A673 (cell line): ENCODE measurements at regions not wholly inside any gene's neighbourhood (a gene's known extent, or its start where the extent isn't known, plus 50 kb on each side); places are given as distances from the start of the nearest gene placed in this dataset.

ENCODE experiments used
- EZH2 ChIP-seq: fragments of 200-600 bp; sonication (generic); IDR thresholded peaks from 2 replicates; pipeline ENCODE4 v1.6.1; 2017; ENCODE audit warnings: borderline replicate concordance, low read depth, mild to moderate bottlenecking, mixed read lengths, antibody characterized with exemption, low read length; ENCODE audit not compliant: poor library complexity, severe bottlenecking
- TF ChIP-seq, protein P1 (sequence below): fragments of 300-800, 200-600 bp; sonication (generic); conservative IDR thresholded peaks from 2 replicates; pipeline ENCODE4 v1.5.1; 2017; ENCODE audit warnings: low read depth, mild to moderate bottlenecking, antibody characterized with exemption, low read length, moderate library complexity, mixed read lengths

DNA sequence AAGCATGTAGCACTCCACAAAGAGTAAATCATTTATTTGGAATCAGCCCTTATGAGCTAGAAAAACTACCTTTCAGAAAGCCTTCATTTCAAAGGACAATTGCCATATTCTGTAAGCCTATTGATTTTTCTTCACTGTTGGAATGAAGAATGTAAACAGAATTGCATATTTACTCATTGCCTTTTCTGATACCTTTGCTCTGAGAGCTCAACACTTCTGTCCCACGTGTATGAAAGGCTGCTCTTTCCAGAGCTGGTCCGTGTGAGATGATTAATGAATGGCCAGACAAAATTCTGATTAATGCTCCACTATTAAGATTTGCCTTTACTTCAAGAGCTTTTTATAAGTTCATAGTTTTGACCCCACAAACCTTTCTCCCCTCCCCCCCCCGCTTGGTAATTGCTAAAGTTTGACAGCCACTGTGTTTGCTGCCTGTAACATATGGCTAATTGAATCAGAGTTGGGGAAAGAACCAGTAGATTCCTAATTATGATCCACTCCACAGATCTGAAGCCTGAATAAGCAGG is 63.0 kb upstream of the PLEKHA5 start:
- TF ChIP-seq, protein P1, sequence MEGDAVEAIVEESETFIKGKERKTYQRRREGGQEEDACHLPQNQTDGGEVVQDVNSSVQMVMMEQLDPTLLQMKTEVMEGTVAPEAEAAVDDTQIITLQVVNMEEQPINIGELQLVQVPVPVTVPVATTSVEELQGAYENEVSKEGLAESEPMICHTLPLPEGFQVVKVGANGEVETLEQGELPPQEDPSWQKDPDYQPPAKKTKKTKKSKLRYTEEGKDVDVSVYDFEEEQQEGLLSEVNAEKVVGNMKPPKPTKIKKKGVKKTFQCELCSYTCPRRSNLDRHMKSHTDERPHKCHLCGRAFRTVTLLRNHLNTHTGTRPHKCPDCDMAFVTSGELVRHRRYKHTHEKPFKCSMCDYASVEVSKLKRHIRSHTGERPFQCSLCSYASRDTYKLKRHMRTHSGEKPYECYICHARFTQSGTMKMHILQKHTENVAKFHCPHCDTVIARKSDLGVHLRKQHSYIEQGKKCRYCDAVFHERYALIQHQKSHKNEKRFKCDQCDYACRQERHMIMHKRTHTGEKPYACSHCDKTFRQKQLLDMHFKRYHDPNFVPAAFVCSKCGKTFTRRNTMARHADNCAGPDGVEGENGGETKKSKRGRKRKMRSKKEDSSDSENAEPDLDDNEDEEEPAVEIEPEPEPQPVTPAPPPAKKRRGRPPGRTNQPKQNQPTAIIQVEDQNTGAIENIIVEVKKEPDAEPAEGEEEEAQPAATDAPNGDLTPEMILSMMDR: no peak
- TF ChIP-seq EZH2: no peak
